Brain microvascular endothelial cell (primary cell): ENCODE measurements at regions not wholly inside any gene's neighbourhood (a gene's known extent, or its start where the extent isn't known, plus 50 kb on each side); places are given as distances from the start of the nearest gene placed in this dataset.

ENCODE experiments used
- DNase-seq: peaks from one replicate; pipeline ENCODE4 v3.0.0-alpha.2; 2020
- H3K27ac ChIP-seq: fragments of 250-450 bp; sonication (Bioruptor Pico); 2 replicates; pipeline ENCODE4 v1.5.1; 2020; ENCODE audit warnings: mild to moderate bottlenecking, moderate library complexity
- H3K27me3 ChIP-seq: fragments of 250-450 bp; sonication (Bioruptor Pico); replicated peaks from 2 replicates; pipeline ENCODE4 v1.5.1; 2020; ENCODE audit warnings: mild to moderate bottlenecking
- H3K36me3 ChIP-seq: fragments of 250-450 bp; sonication (Bioruptor Pico); replicated peaks from 2 replicates; pipeline ENCODE4 v1.5.1; 2020; ENCODE audit warnings: mild to moderate bottlenecking
- H3K4me3 ChIP-seq: 2 replicates; pipeline ENCODE4 v1.5.1; 2011; ENCODE audit warnings: low read depth, mild to moderate bottlenecking, control low read depth, low read length, moderate library complexity
- CTCF ChIP-seq: IDR thresholded peaks from 2 replicates; pipeline ENCODE4 v1.5.1; 2011; ENCODE audit warnings: low read depth, mild to moderate bottlenecking, moderate library complexity, low read length, control low read depth, inconsistent platforms; ENCODE audit errors: missing control alignments
- in situ Hi-C: cut with HindIII; loops from 2 replicates; pipeline ENCODE4 v1.10.0; 2017; ENCODE audit warnings: low sequenced_read_pairs, low pct_ligation_motif_present

GRCh38 chr1:82121421-82121820 is 320.7 kb downstream of the ADGRL2 start:
- no peak for TF ChIP-seq CTCF
- in situ Hi-C loops: no loop called here
- Histone ChIP-seq H3K27me3 (no peaks in the 10 kb centered on the region), H3K36me3 (no peaks in the 10 kb centered on the region), H3K4me3 (no peak overlapping the region), H3K27ac (no peak overlapping the region)
- no peak for DNase-seq

GRCh38 chr1:82116105-82116504 is 315.4 kb downstream of the ADGRL2 start:
- H3K27me3 ChIP-seq: no peaks in the 10 kb centered on the region
- no peaks in the 10 kb centered on the region for H3K36me3 ChIP-seq
- DNase-seq: no peak
- H3K4me3 ChIP-seq: no peak overlapping the region
- no peak for TF ChIP-seq CTCF
- in situ Hi-C loops: no loop called here
- H3K27ac ChIP-seq: no peak overlapping the region

DNA sequence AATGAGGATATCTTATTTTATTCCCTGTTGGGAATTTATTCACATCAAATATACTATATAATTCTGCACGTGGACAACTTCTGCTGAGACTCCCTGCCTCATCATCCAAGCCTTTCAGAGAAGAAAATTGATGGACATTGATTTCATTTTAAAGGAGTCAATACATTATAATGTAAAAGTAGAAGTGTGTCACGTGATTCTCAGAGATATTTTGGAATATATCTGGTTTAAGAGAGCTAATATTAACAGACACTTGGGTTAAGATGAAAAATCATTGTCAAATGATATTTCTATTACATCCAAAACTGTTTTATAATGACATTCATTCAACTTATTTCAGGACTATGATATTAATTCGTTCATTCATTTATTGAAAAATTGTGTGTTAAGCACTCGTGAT is 314.2 kb downstream of the ADGRL2 start:
- TF ChIP-seq CTCF: no peak
- in situ Hi-C loops: no loop called here
- no peaks in the 10 kb centered on the region for H3K27me3 ChIP-seq
- DNase-seq: no peak
- no peak overlapping the region for H3K27ac ChIP-seq
- H3K4me3 ChIP-seq: no peak overlapping the region
- no peaks in the 10 kb centered on the region for H3K36me3 ChIP-seq

- no peaks in the 10 kb centered on the region for H3K36me3 ChIP-seq
- in situ Hi-C loops: no loop called here
- TF ChIP-seq CTCF: no peak
- DNase-seq: peak; percentile 0
- H3K27ac ChIP-seq: no peak overlapping the region
- H3K4me3 ChIP-seq: no peak overlapping the region
- H3K27me3 ChIP-seq: no peaks in the 10 kb centered on the region
These were observed 309.9 kb downstream of the ADGRL2 start for GRCh38 chr1:82110366-82111254.

DNA sequence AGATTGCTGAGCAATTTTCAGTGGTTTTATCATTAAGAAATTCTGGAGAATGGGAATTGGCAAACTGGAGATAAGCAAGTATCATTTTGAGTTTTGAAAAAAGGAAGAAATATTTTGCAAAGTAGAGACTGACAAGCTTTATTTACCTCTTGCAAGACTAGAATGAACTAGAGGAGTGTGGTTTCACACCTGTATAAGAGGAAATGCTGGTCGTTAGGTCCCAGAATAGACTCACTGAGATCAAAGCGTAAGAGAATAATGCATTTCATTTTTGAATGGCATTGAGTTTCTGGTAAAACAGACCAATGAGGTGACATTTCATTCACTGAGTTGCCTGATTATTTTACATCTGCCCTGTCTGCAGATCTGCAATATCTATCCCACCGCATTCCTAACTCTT is 308.1 kb downstream of the ADGRL2 start:
- Histone ChIP-seq H3K27ac (no peak overlapping the region), H3K4me3 (no peak overlapping the region), H3K36me3 (no peaks in the 10 kb centered on the region), H3K27me3 (no peaks in the 10 kb centered on the region)
- in situ Hi-C loops: no loop called here
- DNase-seq: no peak
- TF ChIP-seq CTCF: no peak

GRCh38 chr1:82106672-82107071 is 305.9 kb downstream of the ADGRL2 start:
- Histone ChIP-seq H3K4me3 (no peak overlapping the region), H3K27ac (no peak overlapping the region), H3K36me3 (no peaks in the 10 kb centered on the region), H3K27me3 (no peaks in the 10 kb centered on the region)
- DNase-seq: no peak
- TF ChIP-seq CTCF: no peak
- in situ Hi-C loops: no loop called here
